Natural killer cell (primary cell): ENCODE measurements at regions not wholly inside any gene's neighbourhood (a gene's known extent, or its start where the extent isn't known, plus 50 kb on each side); places are given as distances from the start of the nearest gene placed in this dataset.

Experiments
- ATAC-seq, 3 donors: fragments of 150-1000 bp in 2 of 3; fragments of 200-7000 bp in 1 of 3; cut with Tn5 transposase; 1 replicate in 1 of 3; 2 replicates in 2 of 3; pipeline ENCODE4 v1.10.0; 2021; ENCODE audit warnings: mild to moderate bottlenecking in 2 of 3, moderate library complexity in 2 of 3
- DNase-seq, 2 donors: peaks; one replicate each; pipeline versions ENCODE4 v3.0.0 to v3.0.0-alpha.2; 2013 to 2021; ENCODE audit warnings: mixed read lengths in 1 of 2
- H3K27ac ChIP-seq: one replicate; pipeline ENCODE4 v1.5.1; 2013; ENCODE audit warnings: mild to moderate bottlenecking, low read length
- H3K27me3 ChIP-seq: one replicate; pipeline ENCODE4 v1.6.1; 2013; ENCODE audit warnings: low read length; ENCODE audit not compliant: control insufficient read depth, insufficient read depth
- H3K36me3 ChIP-seq: one replicate; pipeline ENCODE4 v1.6.1; 2013; ENCODE audit warnings: low read length; ENCODE audit not compliant: control insufficient read depth, insufficient read depth
- H3K4me1 ChIP-seq: one replicate; pipeline ENCODE4 v1.6.1; 2013; ENCODE audit warnings: low read length; ENCODE audit not compliant: control insufficient read depth, insufficient read depth
- H3K4me3 ChIP-seq: one replicate; pipeline ENCODE4 v1.5.1; 2013; ENCODE audit warnings: low read length
- H3K9me3 ChIP-seq: one replicate; pipeline ENCODE4 v1.6.1; 2013; ENCODE audit warnings: low read length; ENCODE audit not compliant: control insufficient read depth, insufficient read depth
- H3K27ac Mint-ChIP-seq, 2 donors: one replicate each; pipeline ENCODE4 v1.8.0; 2022; ENCODE audit warnings: mild to moderate bottlenecking in 2 of 2, mixed read lengths in 2 of 2, moderate library complexity in 1 of 2
- H3K27me3 Mint-ChIP-seq, 2 donors: one replicate each; pipeline ENCODE4 v1.8.0; 2022; ENCODE audit warnings: low read depth in 2 of 2, mixed read lengths in 2 of 2
- H3K36me3 Mint-ChIP-seq: one replicate; pipeline ENCODE4 v1.8.0; 2022; ENCODE audit warnings: mixed read lengths
- H3K4me1 Mint-ChIP-seq, 2 donors: one replicate each; pipeline ENCODE4 v1.8.0; 2022; ENCODE audit warnings: mixed read lengths in 2 of 2
- H3K4me3 Mint-ChIP-seq: one replicate; pipeline ENCODE4 v1.8.0; 2022; ENCODE audit warnings: mild to moderate bottlenecking, moderate library complexity, mixed read lengths
- H3K9me3 Mint-ChIP-seq, 2 donors: one replicate each; pipeline ENCODE4 v1.8.0; 2022; ENCODE audit warnings: mixed read lengths in 2 of 2
- WGBS: methylation state at CpG from one replicate; pipeline ENCODE4 v1.1.7; 2013; ENCODE audit warnings: missing lambda C conversion rate; ENCODE audit not compliant: insufficient coverage; 5-methylcytosine and 5-hydroxymethylcytosine counted together
- intact Hi-C: fragments of 100-400 bp; cut with micrococcal nuclease; formaldehyde crosslinking; loops from one replicate; pipeline ENCODE4 v1.14.2; 2022
- TF ChIP-seq, protein P1 (sequence below): fragments of 200-600 bp; IDR thresholded peaks from one replicate; pipeline ENCODE4 v1.8.0; 2022; ENCODE audit warnings: antibody characterized with exemption

- peaks cover 2 to 3% of the 10 kb centered on the region in 2 donors for H3K9me3 Mint-ChIP-seq
- ATAC-seq: no peak
- Histone ChIP-seq H3K9me3 (no peaks in the 10 kb centered on the region), H3K4me3 (no peak overlapping the region), H3K36me3 (no peaks in the 10 kb centered on the region), H3K27ac (no peak overlapping the region), H3K27me3 (no peaks in the 10 kb centered on the region), H3K4me1 (no peaks in the 10 kb centered on the region)
- no peak for DNase-seq
- TF ChIP-seq, protein P1, sequence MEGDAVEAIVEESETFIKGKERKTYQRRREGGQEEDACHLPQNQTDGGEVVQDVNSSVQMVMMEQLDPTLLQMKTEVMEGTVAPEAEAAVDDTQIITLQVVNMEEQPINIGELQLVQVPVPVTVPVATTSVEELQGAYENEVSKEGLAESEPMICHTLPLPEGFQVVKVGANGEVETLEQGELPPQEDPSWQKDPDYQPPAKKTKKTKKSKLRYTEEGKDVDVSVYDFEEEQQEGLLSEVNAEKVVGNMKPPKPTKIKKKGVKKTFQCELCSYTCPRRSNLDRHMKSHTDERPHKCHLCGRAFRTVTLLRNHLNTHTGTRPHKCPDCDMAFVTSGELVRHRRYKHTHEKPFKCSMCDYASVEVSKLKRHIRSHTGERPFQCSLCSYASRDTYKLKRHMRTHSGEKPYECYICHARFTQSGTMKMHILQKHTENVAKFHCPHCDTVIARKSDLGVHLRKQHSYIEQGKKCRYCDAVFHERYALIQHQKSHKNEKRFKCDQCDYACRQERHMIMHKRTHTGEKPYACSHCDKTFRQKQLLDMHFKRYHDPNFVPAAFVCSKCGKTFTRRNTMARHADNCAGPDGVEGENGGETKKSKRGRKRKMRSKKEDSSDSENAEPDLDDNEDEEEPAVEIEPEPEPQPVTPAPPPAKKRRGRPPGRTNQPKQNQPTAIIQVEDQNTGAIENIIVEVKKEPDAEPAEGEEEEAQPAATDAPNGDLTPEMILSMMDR: no peak
- H3K27me3 Mint-ChIP-seq: no peaks in the 10 kb centered on the region
- WGBS: 94% methylated on average over 27 of the region's 27 CpGs
- intact Hi-C loops: no loop called here
- no peaks in the 10 kb centered on the region for H3K36me3 Mint-ChIP-seq
- H3K4me1 Mint-ChIP-seq: no peaks in the 10 kb centered on the region
- no peak overlapping the region for H3K27ac Mint-ChIP-seq
- no peak overlapping the region for H3K4me3 Mint-ChIP-seq
Observed at GRCh38 chr10:2207246-2207922, 470.1 kb upstream of the ADARB2 start.

DNA sequence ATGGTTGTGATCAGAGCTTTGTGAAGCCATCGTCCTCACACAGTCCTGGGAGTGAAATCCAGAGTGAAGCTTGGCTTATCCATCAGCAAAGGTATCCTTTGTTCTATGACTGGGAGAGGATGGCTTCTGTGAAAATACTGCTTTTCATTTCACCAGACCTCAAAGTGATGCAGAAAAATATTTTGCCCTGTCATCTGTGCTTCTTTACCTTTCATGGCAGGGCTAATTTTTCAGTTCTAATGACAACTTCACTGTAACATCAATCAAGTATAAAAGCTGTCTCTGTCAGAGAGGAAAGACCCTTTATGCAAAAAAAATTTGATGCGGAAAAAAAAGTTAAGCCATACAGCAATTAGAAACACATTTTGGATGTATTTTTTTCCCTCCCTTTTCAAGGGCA lies 468.1 kb upstream of the ADARB2 start:
- H3K36me3 Mint-ChIP-seq: no peaks in the 10 kb centered on the region
- H3K4me3 Mint-ChIP-seq: no peak overlapping the region
- 70% methylated on average over 2 of the region's 2 CpGs for WGBS
- Histone ChIP-seq H3K27me3 (no peaks in the 10 kb centered on the region), H3K9me3 (no peaks in the 10 kb centered on the region), H3K4me1 (no peaks in the 10 kb centered on the region), H3K4me3 (no peak overlapping the region), H3K36me3 (no peaks in the 10 kb centered on the region), H3K27ac (no peak overlapping the region)
- no peaks in the 10 kb centered on the region for H3K27me3 Mint-ChIP-seq
- TF ChIP-seq, protein P1: no peak
- intact Hi-C loops: no loop called here
- H3K4me1 Mint-ChIP-seq: no peaks in the 10 kb centered on the region
- peaks cover 0 to 2% of the 10 kb centered on the region in 2 donors for H3K9me3 Mint-ChIP-seq
- no peak for DNase-seq
- no peak for ATAC-seq
- H3K27ac Mint-ChIP-seq: no peak overlapping the region

DNA sequence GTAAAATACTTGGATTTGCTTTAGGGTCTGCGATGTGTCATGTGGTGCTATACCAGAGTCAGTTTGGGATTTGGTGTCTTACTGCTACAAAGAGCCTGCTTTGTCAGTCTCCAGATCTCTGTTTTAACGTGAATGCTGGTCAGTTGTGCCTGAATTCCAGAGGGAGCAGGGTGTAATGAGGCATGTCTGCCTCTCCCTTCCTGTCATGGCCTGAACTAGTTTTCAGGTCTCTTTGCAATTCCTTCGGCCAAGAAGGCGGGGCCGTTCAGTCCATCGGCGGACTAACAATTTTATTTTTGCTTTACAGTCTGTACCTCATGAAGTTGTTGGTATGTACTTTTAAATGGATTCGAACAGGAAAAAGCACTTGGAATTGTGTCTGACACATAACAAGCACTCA lies 465.1 kb upstream of the ADARB2 start:
- Histone ChIP-seq H3K27ac (no peak overlapping the region), H3K4me3 (no peak overlapping the region), H3K36me3 (no peaks in the 10 kb centered on the region), H3K4me1 (no peaks in the 10 kb centered on the region), H3K9me3 (peaks cover 3% of the 10 kb centered on the region), H3K27me3 (no peaks in the 10 kb centered on the region)
- Mint-ChIP-seq H3K27me3 (no peaks in the 10 kb centered on the region), H3K4me3 (no peak overlapping the region), H3K9me3 (peaks cover 0 to 2% of the 10 kb centered on the region in 2 donors), H3K4me1 (no peaks in the 10 kb centered on the region), H3K27ac (no peak overlapping the region), H3K36me3 (no peaks in the 10 kb centered on the region)
- intact Hi-C loops: no loop called here
- TF ChIP-seq, protein P1: no peak
- no peak for ATAC-seq
- 68% methylated on average over 8 of the region's 8 CpGs for WGBS
- DNase-seq: no peak

GRCh38 chr10:2201534-2202099 lies 464.3 kb upstream of the ADARB2 start:
- no peaks in the 10 kb centered on the region for H3K27me3 Mint-ChIP-seq
- peaks cover 0 to 2% of the 10 kb centered on the region in 2 donors for H3K9me3 Mint-ChIP-seq
- TF ChIP-seq, protein P1: no peak
- no peaks in the 10 kb centered on the region for H3K4me1 Mint-ChIP-seq
- Histone ChIP-seq H3K4me1 (no peaks in the 10 kb centered on the region), H3K27ac (no peak overlapping the region), H3K36me3 (no peaks in the 10 kb centered on the region), H3K27me3 (no peaks in the 10 kb centered on the region), H3K9me3 (peaks cover 3% of the 10 kb centered on the region), H3K4me3 (no peak overlapping the region)
- DNase-seq (no peak), ATAC-seq (no peak)
- no peak overlapping the region for H3K4me3 Mint-ChIP-seq
- intact Hi-C loops: no loop called here
- H3K36me3 Mint-ChIP-seq: no peaks in the 10 kb centered on the region
- no peak overlapping the region for H3K27ac Mint-ChIP-seq
- WGBS: 86% methylated on average over 6 of the region's 6 CpGs
